ENCODE measurements at regions not wholly inside any gene's neighbourhood (a gene's known extent, or its start where the extent isn't known, plus 50 kb on each side); places are given as distances from the start of the nearest gene placed in this dataset.
A peak's percentile ranks its signal among the peaks of the same experiment; 100 is the strongest.

- Histone ChIP-seq H3K4me3 (no peak overlapping the region), H3K36me3 (no peaks in the 10 kb centered on the region), H3K27me3 (no peaks in the 10 kb centered on the region), H3K4me1 (peaks cover 3 to 20% (median 11%) of the 10 kb centered on the region in 3 donors), H3K9me3 (no peaks in the 10 kb centered on the region), H3K27ac (no peak overlapping the region)
- 90 to 93% methylated on average over 7 to 13 of the region's 15 CpGs for WGBS, 2 donors
- TF ChIP-seq, protein P1, sequence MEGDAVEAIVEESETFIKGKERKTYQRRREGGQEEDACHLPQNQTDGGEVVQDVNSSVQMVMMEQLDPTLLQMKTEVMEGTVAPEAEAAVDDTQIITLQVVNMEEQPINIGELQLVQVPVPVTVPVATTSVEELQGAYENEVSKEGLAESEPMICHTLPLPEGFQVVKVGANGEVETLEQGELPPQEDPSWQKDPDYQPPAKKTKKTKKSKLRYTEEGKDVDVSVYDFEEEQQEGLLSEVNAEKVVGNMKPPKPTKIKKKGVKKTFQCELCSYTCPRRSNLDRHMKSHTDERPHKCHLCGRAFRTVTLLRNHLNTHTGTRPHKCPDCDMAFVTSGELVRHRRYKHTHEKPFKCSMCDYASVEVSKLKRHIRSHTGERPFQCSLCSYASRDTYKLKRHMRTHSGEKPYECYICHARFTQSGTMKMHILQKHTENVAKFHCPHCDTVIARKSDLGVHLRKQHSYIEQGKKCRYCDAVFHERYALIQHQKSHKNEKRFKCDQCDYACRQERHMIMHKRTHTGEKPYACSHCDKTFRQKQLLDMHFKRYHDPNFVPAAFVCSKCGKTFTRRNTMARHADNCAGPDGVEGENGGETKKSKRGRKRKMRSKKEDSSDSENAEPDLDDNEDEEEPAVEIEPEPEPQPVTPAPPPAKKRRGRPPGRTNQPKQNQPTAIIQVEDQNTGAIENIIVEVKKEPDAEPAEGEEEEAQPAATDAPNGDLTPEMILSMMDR (IDR thresholded peaks at IDR 0.05), result no peak
- no peak for TF ChIP-seq POLR2A (IDR thresholded peaks at IDR 0.05)
- no peak for DNase-seq
- intact Hi-C loops (cut with DNase I), result loop anchor here (10.0 kb wide), 1 partner anchor 63 kb away; no protein-coding TSS in a partner anchor
Observed at GRCh38 chr20:50391444-50392137, 118.6 kb upstream of the PTPN1 start.

DNA sequence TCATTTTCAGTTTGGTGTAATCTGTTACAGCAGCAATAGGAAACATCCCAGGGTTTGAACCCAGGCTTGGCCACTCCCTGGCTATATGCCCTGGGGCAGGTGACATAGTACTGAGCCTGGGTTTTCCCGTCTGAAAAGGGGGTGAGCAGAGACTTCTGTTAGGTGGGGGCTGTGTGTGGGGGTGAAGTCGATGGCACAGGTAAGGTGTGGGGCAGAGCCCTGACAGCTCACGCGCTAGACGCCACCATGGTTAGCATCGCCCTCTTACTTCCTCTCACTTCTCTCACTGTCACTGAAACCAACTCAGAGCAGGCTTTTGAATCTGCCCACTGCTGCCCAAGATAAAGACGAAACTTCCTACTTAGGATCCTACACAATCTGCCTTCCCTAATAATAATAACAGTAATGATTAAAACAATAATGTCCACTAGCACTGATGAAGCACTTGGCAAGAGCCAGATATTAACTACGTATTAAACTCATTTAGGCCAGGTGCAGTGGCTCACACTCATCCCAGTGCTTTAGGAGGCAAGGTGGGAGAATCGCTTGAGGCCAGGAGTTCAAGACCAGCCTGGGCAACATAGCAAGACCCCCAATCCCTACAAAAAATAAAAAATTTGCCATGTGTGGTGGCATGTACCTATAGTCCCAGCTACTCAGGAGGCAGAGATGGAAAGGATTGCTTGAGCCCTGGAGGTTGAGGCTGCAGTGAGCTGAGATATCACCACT lies 117.9 kb upstream of the PTPN1 start:
- Histone ChIP-seq H3K27me3 (no peaks in the 10 kb centered on the region), H3K4me1 (peaks cover 3 to 20% (median 11%) of the 10 kb centered on the region in 3 donors), H3K36me3 (no peaks in the 10 kb centered on the region), H3K9me3 (no peaks in the 10 kb centered on the region), H3K27ac (no peak overlapping the region), H3K4me3 (no peak overlapping the region)
- intact Hi-C loops (cut with DNase I), result loop anchor here (10.0 kb wide), 1 partner anchor 62 kb away; no protein-coding TSS in a partner anchor
- 71 to 76% methylated on average over 9 of the region's 9 CpGs for WGBS, 2 donors
- DNase-seq, result no peak
- TF ChIP-seq, protein P1 (IDR thresholded peaks at IDR 0.05), result no peak
- no peak for TF ChIP-seq POLR2A (IDR thresholded peaks at IDR 0.05)

DNA sequence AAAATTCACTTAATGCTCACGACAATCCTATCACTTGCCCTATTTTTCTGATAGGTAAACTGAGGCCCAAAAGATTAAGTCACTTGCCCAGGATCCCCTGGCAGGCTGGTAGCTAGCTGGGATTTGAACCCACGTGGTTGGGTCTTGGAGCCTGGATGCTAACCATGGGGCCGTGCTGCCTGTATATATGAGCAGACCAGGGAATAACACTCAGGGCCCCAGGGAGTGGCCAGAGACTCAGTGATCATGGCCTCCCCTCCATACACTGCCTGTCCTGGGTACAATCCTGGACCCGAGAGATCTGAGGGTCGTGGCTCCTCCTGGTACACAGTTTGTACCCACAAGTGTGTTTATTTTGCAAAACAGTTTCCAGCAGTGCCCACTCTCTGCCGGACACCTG lies 116.9 kb upstream of the PTPN1 start:
- intact Hi-C loops (cut with DNase I), result loop anchor here (10.0 kb wide), 1 partner anchor 62 kb away; no protein-coding TSS in a partner anchor
- Histone ChIP-seq H3K27ac (no peak overlapping the region), H3K4me1 (peaks cover 3 to 20% (median 11%) of the 10 kb centered on the region in 3 donors), H3K27me3 (no peaks in the 10 kb centered on the region), H3K36me3 (no peaks in the 10 kb centered on the region), H3K9me3 (no peaks in the 10 kb centered on the region), H3K4me3 (no peak overlapping the region)
- WGBS, 2 donors, result 77 to 97% methylated on average over 3 to 4 of the region's 6 CpGs
- no peak for TF ChIP-seq POLR2A (IDR thresholded peaks at IDR 0.05)
- TF ChIP-seq, protein P1 (IDR thresholded peaks at IDR 0.05), result no peak
- no peak for DNase-seq

GRCh38 chr20:50393990-50394561 lies 116.1 kb upstream of the PTPN1 start:
- Histone ChIP-seq H3K27me3 (no peaks in the 10 kb centered on the region), H3K9me3 (no peaks in the 10 kb centered on the region), H3K4me1 (peaks cover 3 to 28% (median 17%) of the 10 kb centered on the region in 3 donors), H3K4me3 (no peak overlapping the region), H3K27ac (peak overlapping the region in 3 of 4 donors; percentile 78 to 87 (median 79)), H3K36me3 (no peaks in the 10 kb centered on the region)
- DNase-seq, result no peak
- 85 to 86% methylated on average over 17 to 22 of the region's 24 CpGs for WGBS, 2 donors
- no peak for TF ChIP-seq POLR2A (IDR thresholded peaks at IDR 0.05)
- TF ChIP-seq, protein P1 (IDR thresholded peaks at IDR 0.05), result no peak
- intact Hi-C loops (cut with DNase I), result loop anchor here (10.0 kb wide), 1 partner anchor 61 kb away; no protein-coding TSS in a partner anchor
